Spleen (tissue), 7 donors: ENCODE measurements at regions not wholly inside any gene's neighbourhood (a gene's known extent, or its start where the extent isn't known, plus 50 kb on each side); places are given as distances from the start of the nearest gene placed in this dataset.

Experiments
- CTCF ChIP-seq, 11 experiments: fragments of 200-600 bp in 7 of 11; fragments of 450-650 bp in 4 of 11; sonication (generic) in 4 of 11; IDR thresholded peaks in 8 of 11; conservative IDR thresholded peaks in 3 of 11; 1 replicate in 7 of 11; 2 replicates in 4 of 11; pipeline versions ENCODE4 v1.4.0 to v1.8.0; 2016 to 2021; ENCODE audit warnings: antibody characterized with exemption in 11 of 11, inconsistent platforms in 4 of 11, mild to moderate bottlenecking in 1 of 11
- POLR2A ChIP-seq, 3 donors: fragments of 450-650 bp; IDR thresholded peaks; one replicate each; pipeline ENCODE4 v1.5.1; 2017; ENCODE audit warnings: antibody characterized with exemption in 3 of 3, mild to moderate bottlenecking in 1 of 3
- POLR2AphosphoS5 ChIP-seq, 3 donors: sonication (generic); formaldehyde crosslinking; IDR thresholded peaks; one replicate each; pipeline ENCODE4 v1.5.1; 2017; ENCODE audit warnings: antibody characterized with exemption in 3 of 3
- donor health status: DM: no; HTN: no; CAD: no; lungs with moderate emphysema.
- donor health status: DM: no; HTN: no; CAD: no.
- donor health status: DM: no; HTN: no; CAD: no.

DNA sequence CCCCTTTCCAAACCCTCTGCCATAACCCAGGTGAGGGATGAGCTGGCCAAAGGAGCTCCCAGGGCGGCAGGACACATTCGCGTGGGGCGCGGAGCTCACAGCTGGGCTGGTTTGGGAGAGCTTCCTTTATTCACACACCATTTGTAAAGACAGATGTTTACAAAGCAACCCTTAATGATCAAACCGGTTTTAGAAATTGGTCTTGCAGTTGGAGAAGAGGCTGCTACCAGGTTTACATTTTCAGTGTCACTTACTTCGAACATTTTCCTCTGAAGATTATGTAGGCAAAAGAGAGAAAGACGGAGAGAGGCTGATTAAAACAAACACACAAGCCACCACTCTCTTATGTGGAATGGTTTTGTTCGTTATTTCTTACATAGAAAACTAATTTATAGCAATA is 648.7 kb downstream of the IRX1 start:
- TF ChIP-seq POLR2A (IDR thresholded peaks at IDR 0.05), result no peak
- TF ChIP-seq CTCF (IDR thresholded peaks at IDR 0.05 in 8 of 11, conservative IDR thresholded peaks at IDR 0.05 in 3 of 11), result no peak
- TF ChIP-seq POLR2AphosphoS5 (IDR thresholded peaks at IDR 0.05), result no peak
